CD4-positive, alpha-beta T cell treated with Interferon gamma for 1 hour (primary cell): ENCODE measurements at regions not wholly inside any gene's neighbourhood (a gene's known extent, or its start where the extent isn't known, plus 50 kb on each side); places are given as distances from the start of the nearest gene placed in this dataset.
A peak's percentile ranks its signal among the peaks of the same experiment; 100 is the strongest.
"Not testable (repeated sequence)": the region's sequence is repeated elsewhere in the genome, so short reads cannot be mapped to it uniquely, and the experiment has no call there.

Experiments
- DNase-seq: peaks from one replicate; pipeline ENCODE4 v3.0.0-alpha.2; 2020

- no peak for DNase-seq
Measured at GRCh38 chr6:13874191-13874549, 50.6 kb upstream of the RNF182 start.

DNA sequence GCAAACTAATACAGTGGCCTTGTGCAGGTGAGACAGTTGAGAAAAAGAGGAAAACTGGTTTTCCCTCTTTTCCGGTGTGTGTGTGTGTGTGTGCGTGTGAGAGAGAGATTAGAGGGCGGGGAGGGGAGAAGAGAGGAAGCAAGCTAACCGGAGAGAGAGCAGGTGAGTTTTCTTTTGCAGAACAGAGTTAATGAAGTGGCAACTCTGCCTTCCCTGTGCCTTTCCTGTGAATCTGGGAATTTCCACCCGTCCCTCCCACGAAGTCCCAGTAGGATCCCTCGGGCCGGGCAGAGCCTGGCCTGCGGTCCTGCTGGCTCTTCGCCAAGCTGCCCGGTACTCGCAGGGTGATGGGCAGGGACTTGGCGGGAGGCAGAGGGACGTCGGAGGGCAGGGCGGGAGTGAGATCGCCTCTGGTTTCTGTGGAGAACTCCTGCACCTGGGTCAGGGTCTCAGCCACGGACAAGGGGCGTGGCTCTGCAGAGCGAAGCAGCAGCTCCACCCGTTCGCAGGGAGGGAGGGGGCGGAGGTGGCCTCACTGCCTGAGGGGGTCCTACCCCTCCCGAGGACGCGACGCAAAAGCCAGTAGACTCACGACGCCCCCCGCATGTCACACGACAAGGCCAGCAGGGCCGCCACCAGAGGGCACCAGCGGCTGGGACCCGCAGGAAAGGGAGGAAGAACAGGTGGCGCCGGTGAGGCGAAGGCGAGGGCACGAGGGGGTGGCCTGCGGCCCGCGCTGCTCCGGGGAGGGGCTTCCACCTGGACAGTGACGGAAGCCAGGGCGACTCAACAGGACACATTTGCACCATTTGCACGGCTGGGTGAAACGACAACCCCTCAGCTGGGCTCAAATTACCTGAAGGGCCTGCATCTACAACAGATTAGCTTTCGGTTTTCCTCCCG, 51.2 kb upstream of the RNF182 start:
- peak; percentile 66 for DNase-seq

- no peak for DNase-seq
Measured at GRCh38 chr6:13872681-13873080, 52.1 kb upstream of the RNF182 start.

DNA sequence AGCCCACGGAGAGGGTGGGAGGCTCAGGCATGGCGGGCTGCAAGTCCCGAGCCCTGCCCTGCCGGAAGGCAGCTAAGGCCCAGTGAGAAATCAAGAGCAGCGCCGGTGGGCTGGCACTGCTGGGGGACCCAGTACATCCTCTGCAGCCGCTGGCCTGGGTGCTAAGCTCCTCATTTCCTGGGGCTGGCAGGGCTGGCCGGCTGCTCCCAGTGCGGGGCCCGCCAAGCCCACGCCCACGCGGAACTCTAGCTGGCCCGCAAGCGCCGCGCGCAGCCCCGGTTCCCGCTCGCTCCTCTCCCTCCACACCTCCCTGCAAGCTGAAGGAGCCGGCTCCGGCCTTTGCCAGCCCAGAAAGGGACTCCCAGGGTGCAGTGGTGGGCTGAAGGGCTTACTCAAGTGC, 52.7 kb upstream of the RNF182 start:
- not testable (repeated sequence) for DNase-seq

GRCh38 chr6:13870214-13870830, 54.4 kb upstream of the RNF182 start:
- DNase-seq = no peak

DNA sequence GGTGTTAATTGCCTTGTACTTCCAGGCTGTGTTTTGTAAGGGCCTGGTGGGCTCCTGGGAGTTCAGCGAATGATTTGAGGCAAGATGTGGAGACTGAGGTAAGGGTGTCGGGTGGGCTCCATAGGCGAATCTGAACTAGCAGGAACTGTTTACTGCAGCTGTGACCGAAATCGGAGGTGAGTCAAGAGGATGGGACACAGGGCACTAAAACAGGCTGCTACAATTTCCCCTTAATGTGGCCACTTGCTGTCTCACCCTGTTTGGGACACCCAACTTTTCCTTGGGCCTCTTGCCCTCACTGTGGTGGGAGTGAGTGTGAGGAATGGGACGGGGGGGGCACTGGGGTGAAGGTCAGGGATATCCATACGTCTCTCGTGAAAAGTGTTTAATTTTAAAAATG, 53.9 kb upstream of the MCUR1 start:
- DNase-seq = no peak

DNA sequence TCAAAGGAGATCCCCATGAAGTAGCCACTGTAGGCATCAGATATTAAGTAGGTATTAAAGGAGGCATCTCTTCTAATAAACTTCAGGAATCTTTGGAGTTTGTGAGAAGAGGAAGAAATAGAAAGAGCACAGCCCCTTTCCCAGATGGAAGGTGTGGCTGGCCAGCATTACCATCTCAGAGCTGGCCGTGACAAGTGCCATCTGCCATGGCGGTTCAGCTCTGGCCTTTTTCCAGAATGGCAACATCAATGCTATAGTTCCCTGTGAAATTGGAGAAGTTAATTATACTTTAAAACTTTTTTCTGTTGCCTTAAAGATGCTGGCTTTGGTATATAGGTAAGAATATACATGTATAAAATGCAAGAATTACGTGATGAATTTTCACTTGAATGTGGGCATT, 51.9 kb upstream of the MCUR1 start:
- DNase-seq = no peak

DNA sequence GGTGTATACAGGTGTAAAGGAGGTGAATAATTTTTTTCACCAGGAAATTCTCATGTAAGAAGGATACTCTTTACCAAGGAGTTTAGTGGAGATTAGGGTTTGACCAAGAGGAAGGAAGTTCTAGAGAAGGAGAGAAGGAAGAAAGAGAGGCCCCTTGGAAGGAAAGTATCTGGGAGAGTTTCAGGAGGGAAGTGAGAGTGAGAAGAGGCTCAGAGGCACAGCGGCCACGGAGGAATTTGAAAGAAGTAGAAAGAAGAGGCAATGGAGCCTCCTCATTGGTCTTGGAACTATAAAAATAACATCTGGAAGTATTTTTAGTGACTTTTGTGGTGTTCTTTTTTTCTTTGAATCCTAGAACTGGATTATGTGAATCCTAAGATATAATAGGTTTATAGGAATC, 50.8 kb upstream of the MCUR1 start:
- DNase-seq = no peak

- DNase-seq = not testable (repeated sequence)
Measured at GRCh38 chr6:13864669-13865068, 50.3 kb upstream of the MCUR1 start.
